Right lobe of liver (tissue), 4 donors: ENCODE measurements at regions not wholly inside any gene's neighbourhood (a gene's known extent, or its start where the extent isn't known, plus 50 kb on each side); places are given as distances from the start of the nearest gene placed in this dataset.

ENCODE experiments used
- CTCF ChIP-seq, 4 donors: fragments of 200-600 bp in 3 of 4; fragments of 450-650 bp in 1 of 4; IDR thresholded peaks; one replicate each; pipeline versions ENCODE4 v1.5.1 to v1.8.0; 2016 to 2022; ENCODE audit warnings: antibody characterized with exemption in 4 of 4, mild to moderate bottlenecking in 2 of 4
- POLR2A ChIP-seq: fragments of 450-650 bp; IDR thresholded peaks from one replicate; pipeline ENCODE4 v1.6.1; 2017; ENCODE audit warnings: antibody characterized with exemption, mild to moderate bottlenecking
- donor health status: DM: no; HTN: no; CAD: no.
- donor health status: DM: no; HTN: no; CAD: no.
- donor health status: DM: no; HTN: yes; CAD: no.

- TF ChIP-seq CTCF (IDR thresholded peaks at IDR 0.05) (no peak), POLR2A (no peak)
Observed at GRCh38 chr11:71330349-71330748, 78.0 kb upstream of the SHANK2 start.
